AG04449 (cell line): ENCODE measurements at regions not wholly inside any gene's neighbourhood (a gene's known extent, or its start where the extent isn't known, plus 50 kb on each side); places are given as distances from the start of the nearest gene placed in this dataset.
"Not testable (repeated sequence)": the region's sequence is repeated elsewhere in the genome, so short reads cannot be mapped to it uniquely, and the experiment has no call there.

Source experiments
- CTCF ChIA-PET: fragments of 350-600 bp; formaldehyde crosslinking; extraction: SDS; loops from one replicate; lab custom pipeline; 2021; ENCODE audit warnings: antibody characterized with exemption; lab: Yijun Ruan, JAX
- POLR2A ChIA-PET: fragments of 400-600, 350-600 bp; formaldehyde crosslinking; extraction: SDS; loops from one replicate; lab custom pipeline; 2020; ENCODE audit warnings: antibody characterized with exemption, inconsistent platforms; lab: Yijun Ruan, JAX
- DNase-seq: peaks from one replicate; pipeline ENCODE4 v3.0.0-alpha.2; 2010; ENCODE audit warnings: low read depth, low spot score
- H3K4me3 ChIP-seq: 2 replicates; pipeline ENCODE4 v1.5.1; 2011; ENCODE audit warnings: low read depth, mild to moderate bottlenecking, control low read depth, low read length
- CTCF ChIP-seq: IDR thresholded peaks from one replicate; pipeline ENCODE4 v1.5.1; 2011; ENCODE audit warnings: mild to moderate bottlenecking, moderate library complexity, low read length, control low read depth, inconsistent platforms; ENCODE audit not compliant: insufficient read depth; ENCODE audit errors: missing control alignments

- no peak overlapping the region for H3K4me3 ChIP-seq
- ChIA-PET CTCF (no interaction called here), POLR2A (no interaction called here)
- no peak for DNase-seq
- TF ChIP-seq CTCF: no peak
Observed at GRCh38 chrX:35626124-35626523, 172.0 kb upstream of the MAGEB16 start.

- DNase-seq, CTCF ChIA-PET, H3K4me3 ChIP-seq, POLR2A ChIA-PET: not testable (repeated sequence)
Observed at GRCh38 chrX:35635971-35636370, 162.2 kb upstream of the MAGEB16 start.

GRCh38 chrX:35664833-35665232, 133.3 kb upstream of the MAGEB16 start:
- no peak overlapping the region for H3K4me3 ChIP-seq
- no peak for DNase-seq
- CTCF ChIA-PET: no interaction called here
- POLR2A ChIA-PET: no interaction called here
- TF ChIP-seq CTCF: no peak

GRCh38 chrX:35665311-35665710, 132.8 kb upstream of the MAGEB16 start:
- TF ChIP-seq CTCF: no peak
- POLR2A ChIA-PET: no interaction called here
- CTCF ChIA-PET: no interaction called here
- no peak for DNase-seq
- no peak overlapping the region for H3K4me3 ChIP-seq

GRCh38 chrX:35670889-35671288, 127.3 kb upstream of the MAGEB16 start:
- no peak for TF ChIP-seq CTCF
- no peak for DNase-seq
- no peak overlapping the region for H3K4me3 ChIP-seq
- ChIA-PET CTCF (no interaction called here), POLR2A (no interaction called here)

GRCh38 chrX:35675151-35675550, 123.0 kb upstream of the MAGEB16 start:
- TF ChIP-seq CTCF: no peak
- CTCF ChIA-PET: no interaction called here
- no peak for DNase-seq

GRCh38 chrX:35680940-35681346, 117.2 kb upstream of the MAGEB16 start:
- no peak overlapping the region for H3K4me3 ChIP-seq
- DNase-seq: no peak
- ChIA-PET CTCF (no interaction called here), POLR2A (no interaction called here)
- no peak for TF ChIP-seq CTCF

More at GRCh38 chrX:35675151-35675550, 123.0 kb upstream of the MAGEB16 start:
- H3K4me3 ChIP-seq: no peak overlapping the region
- POLR2A ChIA-PET: no interaction called here
